HCT116 (cell line): ENCODE measurements at regions not wholly inside any gene's neighbourhood (a gene's known extent, or its start where the extent isn't known, plus 50 kb on each side); places are given as distances from the start of the nearest gene placed in this dataset.

Experiments used
- CEBPB ChIP-seq: IDR thresholded peaks from 2 replicates; pipeline ENCODE4 v1.6.1; 2012; ENCODE audit warnings: low read depth
- CTCF ChIP-seq, 3 experiments: fragments of 200-600 bp in 1 of 3; sonication (generic) in 1 of 3; IDR thresholded peaks in 2 of 3; conservative IDR thresholded peaks in 1 of 3; 2 replicates each; pipeline ENCODE4 v1.5.1; 2012 to 2017; ENCODE audit warnings: low read depth in 2 of 3, low read length in 2 of 3, antibody characterized with exemption in 1 of 3, borderline replicate concordance in 1 of 3, control low read depth in 1 of 3, mild to moderate bottlenecking in 1 of 3, mixed read lengths in 1 of 3, mixed run types in 1 of 3, moderate library complexity in 1 of 3; ENCODE audit not compliant: insufficient read depth in 1 of 3
- EZH2 ChIP-seq: fragments of 200-600 bp; sonication (generic); IDR thresholded peaks from 2 replicates; pipeline ENCODE4 v1.6.1; 2017; ENCODE audit warnings: antibody characterized with exemption, mixed run types
- EZH2phosphoT487 ChIP-seq: fragments of 200-600 bp; IDR thresholded peaks from 2 replicates; pipeline ENCODE4 v1.6.1; 2018; ENCODE audit warnings: antibody characterized with exemption, borderline replicate concordance
- POLR2A ChIP-seq: IDR thresholded peaks from 2 replicates; pipeline ENCODE4 v1.7.0; 2011; ENCODE audit warnings: borderline replicate concordance; ENCODE audit not compliant: insufficient read depth, insufficient read length; ENCODE audit errors: extremely low read depth
- POLR2AphosphoS5 ChIP-seq: IDR thresholded peaks from 2 replicates; pipeline ENCODE4 v1.6.1; 2011; ENCODE audit warnings: mild to moderate bottlenecking, low read depth, low read length, moderate library complexity
- SIN3A ChIP-seq: IDR thresholded peaks from 2 replicates; pipeline ENCODE4 v1.6.1; 2012; ENCODE audit warnings: low read depth
- SP1 ChIP-seq: IDR thresholded peaks from 2 replicates; pipeline ENCODE4 v1.6.1; 2012; ENCODE audit warnings: low read depth
- TCF7L2 ChIP-seq: IDR thresholded peaks from 2 replicates; pipeline ENCODE4 v1.7.0; 2011; ENCODE audit warnings: borderline replicate concordance, inconsistent platforms; ENCODE audit not compliant: insufficient read depth, insufficient read length; ENCODE audit errors: extremely low read depth
- YY1 ChIP-seq: IDR thresholded peaks from 2 replicates; pipeline ENCODE4 v1.6.1; 2011; ENCODE audit warnings: low read length, low read depth, moderate library complexity, mild to moderate bottlenecking; ENCODE audit not compliant: insufficient replicate concordance; ENCODE audit errors: extremely low read depth
- ZFX ChIP-seq: fragments of 450-650 bp; IDR thresholded peaks from 2 replicates; pipeline ENCODE4 v1.6.1; 2017
- ZNF274 ChIP-seq: fragments of 200-500 bp; sonication (Bioruptor generic); IDR thresholded peaks from 2 replicates; pipeline ENCODE4 v1.6.1; 2014; ENCODE audit warnings: mild to moderate bottlenecking, low read depth, low read length, inconsistent platforms
- TF ChIP-seq, protein P1 (sequence below): IDR thresholded peaks from 2 replicates; pipeline ENCODE4 v1.6.1; 2012; ENCODE audit warnings: low read depth

GRCh38 chr13:99689955-99690354 lies 188.7 kb downstream of the TM9SF2 start:
- TF ChIP-seq CTCF (IDR thresholded peaks at IDR 0.05 in 2 of 3, conservative IDR thresholded peaks at IDR 0.05 in 1 of 3; ENCODE audit: borderline replicate concordance in 1 of 3, insufficient read depth in 1 of 3, low read depth in 2 of 3, low read length in 2 of 3) = no peak
- TF ChIP-seq TCF7L2 = no peak
- no peak for TF ChIP-seq EZH2phosphoT487
- no peak for TF ChIP-seq ZNF274
- no peak for TF ChIP-seq POLR2A
- TF ChIP-seq, protein P1, sequence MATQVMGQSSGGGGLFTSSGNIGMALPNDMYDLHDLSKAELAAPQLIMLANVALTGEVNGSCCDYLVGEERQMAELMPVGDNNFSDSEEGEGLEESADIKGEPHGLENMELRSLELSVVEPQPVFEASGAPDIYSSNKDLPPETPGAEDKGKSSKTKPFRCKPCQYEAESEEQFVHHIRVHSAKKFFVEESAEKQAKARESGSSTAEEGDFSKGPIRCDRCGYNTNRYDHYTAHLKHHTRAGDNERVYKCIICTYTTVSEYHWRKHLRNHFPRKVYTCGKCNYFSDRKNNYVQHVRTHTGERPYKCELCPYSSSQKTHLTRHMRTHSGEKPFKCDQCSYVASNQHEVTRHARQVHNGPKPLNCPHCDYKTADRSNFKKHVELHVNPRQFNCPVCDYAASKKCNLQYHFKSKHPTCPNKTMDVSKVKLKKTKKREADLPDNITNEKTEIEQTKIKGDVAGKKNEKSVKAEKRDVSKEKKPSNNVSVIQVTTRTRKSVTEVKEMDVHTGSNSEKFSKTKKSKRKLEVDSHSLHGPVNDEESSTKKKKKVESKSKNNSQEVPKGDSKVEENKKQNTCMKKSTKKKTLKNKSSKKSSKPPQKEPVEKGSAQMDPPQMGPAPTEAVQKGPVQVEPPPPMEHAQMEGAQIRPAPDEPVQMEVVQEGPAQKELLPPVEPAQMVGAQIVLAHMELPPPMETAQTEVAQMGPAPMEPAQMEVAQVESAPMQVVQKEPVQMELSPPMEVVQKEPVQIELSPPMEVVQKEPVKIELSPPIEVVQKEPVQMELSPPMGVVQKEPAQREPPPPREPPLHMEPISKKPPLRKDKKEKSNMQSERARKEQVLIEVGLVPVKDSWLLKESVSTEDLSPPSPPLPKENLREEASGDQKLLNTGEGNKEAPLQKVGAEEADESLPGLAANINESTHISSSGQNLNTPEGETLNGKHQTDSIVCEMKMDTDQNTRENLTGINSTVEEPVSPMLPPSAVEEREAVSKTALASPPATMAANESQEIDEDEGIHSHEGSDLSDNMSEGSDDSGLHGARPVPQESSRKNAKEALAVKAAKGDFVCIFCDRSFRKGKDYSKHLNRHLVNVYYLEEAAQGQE = no peak
- TF ChIP-seq SIN3A = no peak
- TF ChIP-seq YY1 = no peak
- no peak for TF ChIP-seq ZFX
- TF ChIP-seq EZH2 = no peak
- TF ChIP-seq CEBPB = no peak
- TF ChIP-seq SP1 = no peak
- TF ChIP-seq POLR2AphosphoS5 = no peak
